HFF-Myc (cell line): ENCODE measurements at regions not wholly inside any gene's neighbourhood (a gene's known extent, or its start where the extent isn't known, plus 50 kb on each side); places are given as distances from the start of the nearest gene placed in this dataset.

Experiments
- DNase-seq: peaks from one replicate; pipeline ENCODE4 v3.0.0-alpha.2; 2011; ENCODE audit warnings: low read depth; ENCODE audit errors: extremely low read depth
- H3K4me3 ChIP-seq: replicated peaks from 2 replicates; pipeline ENCODE4 v1.5.1; 2011; ENCODE audit warnings: low read depth, mild to moderate bottlenecking, control low read depth, low read length
- TF ChIP-seq, protein P1 (sequence below): IDR thresholded peaks from 2 replicates; pipeline ENCODE4 v1.5.1; 2012; ENCODE audit warnings: mild to moderate bottlenecking, low read depth, low read length, control low read depth; ENCODE audit errors: missing control alignments

GRCh38 chr3:72380711-72381493 is 467.3 kb downstream of the SHQ1 start:
- no peak overlapping the region for H3K4me3 ChIP-seq
- no peak for DNase-seq
- TF ChIP-seq, protein P1, sequence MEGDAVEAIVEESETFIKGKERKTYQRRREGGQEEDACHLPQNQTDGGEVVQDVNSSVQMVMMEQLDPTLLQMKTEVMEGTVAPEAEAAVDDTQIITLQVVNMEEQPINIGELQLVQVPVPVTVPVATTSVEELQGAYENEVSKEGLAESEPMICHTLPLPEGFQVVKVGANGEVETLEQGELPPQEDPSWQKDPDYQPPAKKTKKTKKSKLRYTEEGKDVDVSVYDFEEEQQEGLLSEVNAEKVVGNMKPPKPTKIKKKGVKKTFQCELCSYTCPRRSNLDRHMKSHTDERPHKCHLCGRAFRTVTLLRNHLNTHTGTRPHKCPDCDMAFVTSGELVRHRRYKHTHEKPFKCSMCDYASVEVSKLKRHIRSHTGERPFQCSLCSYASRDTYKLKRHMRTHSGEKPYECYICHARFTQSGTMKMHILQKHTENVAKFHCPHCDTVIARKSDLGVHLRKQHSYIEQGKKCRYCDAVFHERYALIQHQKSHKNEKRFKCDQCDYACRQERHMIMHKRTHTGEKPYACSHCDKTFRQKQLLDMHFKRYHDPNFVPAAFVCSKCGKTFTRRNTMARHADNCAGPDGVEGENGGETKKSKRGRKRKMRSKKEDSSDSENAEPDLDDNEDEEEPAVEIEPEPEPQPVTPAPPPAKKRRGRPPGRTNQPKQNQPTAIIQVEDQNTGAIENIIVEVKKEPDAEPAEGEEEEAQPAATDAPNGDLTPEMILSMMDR: no peak

GRCh38 chr3:72380193-72380592 is 468.1 kb downstream of the SHQ1 start:
- no peak overlapping the region for H3K4me3 ChIP-seq
- no peak for DNase-seq
- TF ChIP-seq, protein P1: no peak

DNA sequence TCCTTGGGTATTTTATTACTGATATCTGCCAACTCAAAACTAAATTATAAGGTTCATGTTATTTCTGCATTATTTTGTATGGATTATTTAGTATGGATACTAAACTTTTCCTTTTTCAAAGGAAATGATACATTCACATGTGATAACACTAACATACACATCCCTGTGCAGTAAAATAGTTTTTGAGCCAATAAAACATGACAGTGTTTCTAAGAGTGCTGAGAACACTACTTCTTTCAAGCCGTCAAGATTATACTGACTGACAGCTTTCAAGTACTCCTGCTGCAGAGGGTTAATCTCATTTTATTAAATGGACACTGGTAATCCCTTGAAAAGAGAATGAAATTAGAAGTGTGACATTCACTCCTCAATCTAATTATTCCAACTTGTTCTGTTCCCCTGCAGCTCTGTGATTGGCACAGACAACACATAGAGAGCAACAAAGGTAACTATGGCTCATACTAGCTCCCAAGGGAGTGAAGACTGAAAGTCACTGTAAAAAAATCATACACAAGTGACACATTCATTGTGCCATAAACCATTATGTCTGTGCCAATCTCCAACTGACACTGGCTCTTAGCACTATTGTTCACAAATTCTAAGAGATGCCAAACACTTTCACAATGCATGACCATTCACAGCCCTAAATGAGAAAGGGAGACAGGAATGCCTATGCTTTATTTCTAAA is 468.6 kb downstream of the SHQ1 start:
- TF ChIP-seq, protein P1: no peak
- DNase-seq: no peak
- no peak overlapping the region for H3K4me3 ChIP-seq

- no peak overlapping the region for H3K4me3 ChIP-seq
- no peak for DNase-seq
Measured at GRCh38 chr3:72378287-72378686, 470.0 kb downstream of the SHQ1 start.

DNA sequence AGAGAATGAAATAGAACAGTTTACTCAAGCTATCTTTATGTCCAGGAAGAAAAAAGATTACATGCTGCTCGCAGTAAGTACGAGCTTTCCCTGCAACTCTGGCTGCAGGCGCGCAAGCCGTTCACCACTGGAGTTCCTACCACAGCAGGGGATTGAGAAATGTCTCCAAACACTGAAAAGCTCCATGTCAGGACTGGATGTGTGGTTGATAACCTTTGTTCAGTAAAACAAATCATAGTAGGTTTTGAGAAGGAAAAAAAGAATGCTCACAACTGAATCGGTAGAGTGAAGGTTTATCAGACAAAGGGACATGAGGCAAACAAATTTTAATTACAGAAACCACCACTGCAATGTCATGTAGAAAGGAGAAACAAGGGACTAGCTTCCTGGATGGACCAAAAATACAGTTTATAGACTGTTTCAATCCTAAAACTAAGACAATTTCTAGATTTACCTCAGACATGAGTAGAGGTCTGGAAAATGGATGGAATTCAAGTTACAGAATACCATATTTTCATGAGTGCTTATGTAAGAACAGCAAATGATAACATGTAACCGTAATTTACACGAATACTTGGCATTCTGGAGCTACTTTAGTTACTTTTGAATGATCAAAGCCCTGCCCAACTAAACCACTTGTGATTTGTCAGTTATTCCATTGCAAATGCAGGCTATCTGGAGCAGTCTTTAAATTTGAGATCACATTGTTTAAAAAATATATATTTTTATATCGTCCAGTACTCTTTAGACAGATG is 471.1 kb downstream of the SHQ1 start:
- no peak overlapping the region for H3K4me3 ChIP-seq
- TF ChIP-seq, protein P1: no peak
- DNase-seq: no peak

More at GRCh38 chr3:72378287-72378686, 470.0 kb downstream of the SHQ1 start:
- TF ChIP-seq, protein P1: no peak

DNA sequence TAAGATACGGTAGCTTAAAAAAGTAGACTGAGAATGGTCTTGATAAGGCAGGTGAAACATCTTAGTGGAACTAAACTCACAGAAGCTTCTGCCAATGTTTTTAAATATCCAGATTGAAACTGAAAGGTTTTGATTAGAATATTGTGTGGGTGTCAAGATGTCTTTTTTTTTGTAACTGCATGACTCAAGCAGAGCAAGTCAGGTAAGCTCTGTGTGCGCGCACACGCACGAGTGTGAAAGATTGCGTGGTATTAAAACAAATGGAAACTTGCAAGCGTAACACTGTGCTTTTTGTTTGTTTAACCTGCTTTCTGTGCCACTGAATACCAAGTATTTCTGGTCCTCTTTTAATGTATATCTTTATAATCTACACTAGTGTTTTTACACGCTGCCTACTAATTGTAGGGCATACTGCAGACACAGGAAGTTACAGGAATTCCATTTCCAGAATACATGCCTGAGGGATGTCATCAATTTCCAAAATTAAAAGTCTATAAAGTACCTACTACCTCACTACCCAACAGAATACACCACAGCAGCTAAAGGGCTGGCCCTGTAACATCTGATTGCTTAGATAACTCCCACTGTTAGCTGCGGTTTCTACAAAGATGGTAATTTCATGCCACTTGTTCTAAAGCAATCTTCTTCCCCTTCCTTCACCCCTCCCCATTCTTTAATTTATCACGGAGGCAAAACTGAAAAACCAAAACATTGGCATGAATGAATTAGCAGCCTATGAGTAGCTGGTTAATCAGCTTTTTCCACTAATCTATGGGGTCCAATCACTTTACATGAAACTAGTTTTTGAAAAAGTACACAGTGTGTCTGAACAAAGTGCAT is 472.8 kb downstream of the SHQ1 start:
- DNase-seq: no peak
- H3K4me3 ChIP-seq: no peak overlapping the region
- TF ChIP-seq, protein P1: no peak
